ENCODE measurements at regions not wholly inside any gene's neighbourhood (a gene's known extent, or its start where the extent isn't known, plus 50 kb on each side); places are given as distances from the start of the nearest gene placed in this dataset.

- no peak for DNase-seq
- Histone ChIP-seq H2AFZ (ENCODE audit: low read length) (no peak overlapping the region), H4K20me1 (ENCODE audit: insufficient read depth, low read length) (no peaks in the 10 kb centered on the region), H3K79me2 (ENCODE audit: low read length) (no peaks in the 10 kb centered on the region), H3K27me3 (replicated peaks; ENCODE audit: insufficient read depth, low read length) (peaks cover 64% of the 10 kb centered on the region), H3K4me2 (ENCODE audit: low read depth, low read length) (no peak overlapping the region), H3F3A (ENCODE audit: insufficient read depth, low read length) (no peaks in the 10 kb centered on the region), H3K4me3 (ENCODE audit: low read length) (no peak overlapping the region), H3K9me3 (replicated peaks; ENCODE audit: insufficient read depth, low read length) (no peaks in the 10 kb centered on the region), H3K27ac (ENCODE audit: low read length) (no peak overlapping the region), H3K4me1 (ENCODE audit: low read length) (no peaks in the 10 kb centered on the region), H3K9ac (ENCODE audit: low read length) (no peak overlapping the region), H3K9me2 (replicated peaks; ENCODE audit: insufficient read depth, low read length) (no peaks in the 10 kb centered on the region), H3K36me3 (replicated peaks; ENCODE audit: insufficient read depth, low read length) (no peaks in the 10 kb centered on the region)
- TF ChIP-seq EZH2phosphoT487 (IDR thresholded peaks at IDR 0.05; ENCODE audit: low read length): no peak
- no peak for TF ChIP-seq CTCF (IDR thresholded peaks at IDR 0.05; ENCODE audit: low read length)
- no peak for TF ChIP-seq EZH2 (optimal IDR thresholded peaks at IDR 0.05; ENCODE audit: low read depth, low read length)
Measured at GRCh38 chr22:27250418-27250817, 551.1 kb downstream of the MN1 start.

GRCh38 chr22:27250886-27251285 lies 550.7 kb downstream of the MN1 start:
- no peak overlapping the region for H3K4me2 ChIP-seq (ENCODE audit: low read depth, low read length)
- no peak overlapping the region for H3K27ac ChIP-seq (ENCODE audit: low read length)
- no peak overlapping the region for H3K9ac ChIP-seq (ENCODE audit: low read length)
- H3F3A ChIP-seq (ENCODE audit: insufficient read depth, low read length): no peaks in the 10 kb centered on the region
- H3K36me3 ChIP-seq (replicated peaks; ENCODE audit: insufficient read depth, low read length): no peaks in the 10 kb centered on the region
- no peaks in the 10 kb centered on the region for H3K9me3 ChIP-seq (replicated peaks; ENCODE audit: insufficient read depth, low read length)
- no peaks in the 10 kb centered on the region for H3K9me2 ChIP-seq (replicated peaks; ENCODE audit: insufficient read depth, low read length)
- H3K4me3 ChIP-seq (ENCODE audit: low read length): no peak overlapping the region
- DNase-seq: no peak
- no peak for TF ChIP-seq EZH2 (optimal IDR thresholded peaks at IDR 0.05; ENCODE audit: low read depth, low read length)
- no peaks in the 10 kb centered on the region for H3K4me1 ChIP-seq (ENCODE audit: low read length)
- H3K79me2 ChIP-seq (ENCODE audit: low read length): no peaks in the 10 kb centered on the region
- H3K27me3 ChIP-seq (replicated peaks; ENCODE audit: insufficient read depth, low read length): peaks cover 62% of the 10 kb centered on the region
- no peaks in the 10 kb centered on the region for H4K20me1 ChIP-seq (ENCODE audit: insufficient read depth, low read length)
- H2AFZ ChIP-seq (ENCODE audit: low read length): no peak overlapping the region

GRCh38 chr22:27251563-27251962 lies 550.0 kb downstream of the MN1 start:
- Histone ChIP-seq H3F3A (ENCODE audit: insufficient read depth, low read length) (no peaks in the 10 kb centered on the region), H3K27me3 (replicated peaks; ENCODE audit: insufficient read depth, low read length) (peaks cover 62% of the 10 kb centered on the region), H2AFZ (ENCODE audit: low read length) (no peak overlapping the region), H4K20me1 (ENCODE audit: insufficient read depth, low read length) (no peaks in the 10 kb centered on the region), H3K27ac (ENCODE audit: low read length) (no peak overlapping the region), H3K79me2 (ENCODE audit: low read length) (no peaks in the 10 kb centered on the region), H3K4me2 (ENCODE audit: low read depth, low read length) (no peak overlapping the region), H3K9ac (ENCODE audit: low read length) (no peak overlapping the region), H3K36me3 (replicated peaks; ENCODE audit: insufficient read depth, low read length) (no peaks in the 10 kb centered on the region), H3K9me2 (replicated peaks; ENCODE audit: insufficient read depth, low read length) (no peaks in the 10 kb centered on the region), H3K9me3 (replicated peaks; ENCODE audit: insufficient read depth, low read length) (no peaks in the 10 kb centered on the region), H3K4me1 (ENCODE audit: low read length) (no peaks in the 10 kb centered on the region), H3K4me3 (ENCODE audit: low read length) (no peak overlapping the region)
- DNase-seq: no peak
- TF ChIP-seq EZH2phosphoT487 (IDR thresholded peaks at IDR 0.05; ENCODE audit: low read length) (no peak), EZH2 (optimal IDR thresholded peaks at IDR 0.05; ENCODE audit: low read depth, low read length) (no peak), CTCF (IDR thresholded peaks at IDR 0.05; ENCODE audit: low read length) (no peak)

- no peaks in the 10 kb centered on the region for H3F3A ChIP-seq (ENCODE audit: insufficient read depth, low read length)
- no peaks in the 10 kb centered on the region for H4K20me1 ChIP-seq (ENCODE audit: insufficient read depth, low read length)
- H3K9me3 ChIP-seq (replicated peaks; ENCODE audit: insufficient read depth, low read length): no peaks in the 10 kb centered on the region
- no peak overlapping the region for H3K9ac ChIP-seq (ENCODE audit: low read length)
- H3K27me3 ChIP-seq (replicated peaks; ENCODE audit: insufficient read depth, low read length): peaks cover 62% of the 10 kb centered on the region
- TF ChIP-seq EZH2phosphoT487 (IDR thresholded peaks at IDR 0.05; ENCODE audit: low read length): no peak
- TF ChIP-seq CTCF (IDR thresholded peaks at IDR 0.05; ENCODE audit: low read length): no peak
- TF ChIP-seq EZH2 (optimal IDR thresholded peaks at IDR 0.05; ENCODE audit: low read depth, low read length): no peak
- no peaks in the 10 kb centered on the region for H3K9me2 ChIP-seq (replicated peaks; ENCODE audit: insufficient read depth, low read length)
- no peak overlapping the region for H2AFZ ChIP-seq (ENCODE audit: low read length)
- no peak overlapping the region for H3K4me3 ChIP-seq (ENCODE audit: low read length)
- no peak overlapping the region for H3K27ac ChIP-seq (ENCODE audit: low read length)
- no peaks in the 10 kb centered on the region for H3K79me2 ChIP-seq (ENCODE audit: low read length)
- H3K4me2 ChIP-seq (ENCODE audit: low read depth, low read length): no peak overlapping the region
- no peak for DNase-seq
- no peaks in the 10 kb centered on the region for H3K4me1 ChIP-seq (ENCODE audit: low read length)
- no peaks in the 10 kb centered on the region for H3K36me3 ChIP-seq (replicated peaks; ENCODE audit: insufficient read depth, low read length)
Measured at GRCh38 chr22:27252282-27253049, 549.1 kb downstream of the MN1 start.

Data from MM.1S (cell line).